Right renal cortex interstitium (tissue), 3 donors: ENCODE measurements at regions not wholly inside any gene's neighbourhood (a gene's known extent, or its start where the extent isn't known, plus 50 kb on each side); places are given as distances from the start of the nearest gene placed in this dataset.

Experiments
- DNase-seq, 3 donors: peaks; one replicate each; pipeline ENCODE4 v3.0.0-alpha.2; 2013; ENCODE audit warnings: low read depth in 3 of 3, low spot score in 2 of 3

- no peak for DNase-seq
Measured at GRCh38 chr6:114600381-114600780, 257.6 kb upstream of the HS3ST5 start.

GRCh38 chr6:114595591-114595990, 252.8 kb upstream of the HS3ST5 start:
- no peak for DNase-seq

- DNase-seq = no peak
Measured at GRCh38 chr6:114595186-114595585, 252.4 kb upstream of the HS3ST5 start.

GRCh38 chr6:114592506-114592905, 249.7 kb upstream of the HS3ST5 start:
- DNase-seq = no peak

- DNase-seq = no peak
Measured at GRCh38 chr6:114588726-114589125, 245.9 kb upstream of the HS3ST5 start.

- DNase-seq = no peak
Measured at GRCh38 chr6:114586298-114586697, 243.5 kb upstream of the HS3ST5 start.

GRCh38 chr6:114581293-114581692, 238.5 kb upstream of the HS3ST5 start:
- no peak for DNase-seq

- DNase-seq = no peak
Measured at GRCh38 chr6:114580882-114581281, 238.1 kb upstream of the HS3ST5 start.

- DNase-seq = no peak
Measured at GRCh38 chr6:114579486-114579885, 236.7 kb upstream of the HS3ST5 start.

GRCh38 chr6:114577109-114577508, 234.3 kb upstream of the HS3ST5 start:
- no peak for DNase-seq

GRCh38 chr6:114576330-114576729, 233.5 kb upstream of the HS3ST5 start:
- DNase-seq = no peak

- no peak for DNase-seq
Measured at GRCh38 chr6:114569669-114570068, 226.8 kb upstream of the HS3ST5 start.

GRCh38 chr6:114564302-114564933, 221.6 kb upstream of the HS3ST5 start:
- no peak for DNase-seq

GRCh38 chr6:114559419-114559818, 216.6 kb upstream of the HS3ST5 start:
- DNase-seq = no peak

- no peak for DNase-seq
Measured at GRCh38 chr6:114558153-114558552, 215.3 kb upstream of the HS3ST5 start.

- DNase-seq = no peak
Measured at GRCh38 chr6:114556846-114557488, 214.1 kb upstream of the HS3ST5 start.

- no peak for DNase-seq
Measured at GRCh38 chr6:114550316-114550715, 207.5 kb upstream of the HS3ST5 start.

- DNase-seq = no peak
Measured at GRCh38 chr6:114543696-114544095, 200.9 kb upstream of the HS3ST5 start.

GRCh38 chr6:114541794-114542193, 199.0 kb upstream of the HS3ST5 start:
- no peak for DNase-seq

GRCh38 chr6:114537977-114538376, 195.2 kb upstream of the HS3ST5 start:
- no peak for DNase-seq

- DNase-seq = no peak
Measured at GRCh38 chr6:114534813-114535212, 192.0 kb upstream of the HS3ST5 start.

GRCh38 chr6:114524081-114524480, 181.3 kb upstream of the HS3ST5 start:
- no peak for DNase-seq

- no peak for DNase-seq
Measured at GRCh38 chr6:114523508-114523907, 180.7 kb upstream of the HS3ST5 start.
